ENCODE measurements at regions not wholly inside any gene's neighbourhood (a gene's known extent, or its start where the extent isn't known, plus 50 kb on each side); places are given as distances from the start of the nearest gene placed in this dataset.
"Not testable (repeated sequence)": the region's sequence is repeated elsewhere in the genome, so short reads cannot be mapped to it uniquely, and the experiment has no call there.

GRCh38 chr5:97991236-97991635, 782.2 kb upstream of the RGMB start:
- H3K4me3 ChIP-seq (ENCODE audit: low read length), result no peak overlapping the region
- no peak for TF ChIP-seq CTCF (conservative IDR thresholded peaks at IDR 0.05; ENCODE audit: low read depth, low read length)
- DNase-seq (ENCODE audit: low read depth), result no peak

- H3K4me3 ChIP-seq (ENCODE audit: low read length), result no peak overlapping the region
- no peak for TF ChIP-seq CTCF (conservative IDR thresholded peaks at IDR 0.05; ENCODE audit: low read depth, low read length)
- DNase-seq (ENCODE audit: low read depth), result peak; percentile 62
These were observed 774.5 kb upstream of the RGMB start for GRCh38 chr5:97998941-97999340.

DNA sequence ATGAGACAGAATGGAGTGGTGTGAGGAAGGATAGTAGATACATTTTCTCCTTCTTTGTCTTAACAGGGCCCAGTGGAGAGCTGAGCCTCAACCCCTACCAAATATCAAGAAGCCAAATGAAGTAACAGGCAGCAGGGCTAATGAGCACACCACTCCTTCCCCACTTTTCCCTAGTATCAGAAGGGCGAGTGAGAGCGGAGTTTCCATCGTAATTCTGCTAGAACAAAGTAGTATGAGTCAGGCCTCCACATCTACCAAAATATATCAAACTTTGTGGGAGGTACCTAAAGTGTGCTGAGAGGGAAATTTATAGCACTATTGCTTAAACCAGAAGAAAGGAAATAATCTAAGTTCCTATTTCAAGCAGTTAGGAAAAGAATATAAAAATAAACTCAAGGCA, 769.0 kb upstream of the RGMB start:
- no peak for TF ChIP-seq CTCF (conservative IDR thresholded peaks at IDR 0.05; ENCODE audit: low read depth, low read length)
- no peak for DNase-seq (ENCODE audit: low read depth)
- no peak overlapping the region for H3K4me3 ChIP-seq (ENCODE audit: low read length)

GRCh38 chr5:98016771-98017170, 756.7 kb upstream of the RGMB start:
- no peak for DNase-seq (ENCODE audit: low read depth)
- no peak overlapping the region for H3K4me3 ChIP-seq (ENCODE audit: low read length)
- no peak for TF ChIP-seq CTCF (conservative IDR thresholded peaks at IDR 0.05; ENCODE audit: low read depth, low read length)

DNA sequence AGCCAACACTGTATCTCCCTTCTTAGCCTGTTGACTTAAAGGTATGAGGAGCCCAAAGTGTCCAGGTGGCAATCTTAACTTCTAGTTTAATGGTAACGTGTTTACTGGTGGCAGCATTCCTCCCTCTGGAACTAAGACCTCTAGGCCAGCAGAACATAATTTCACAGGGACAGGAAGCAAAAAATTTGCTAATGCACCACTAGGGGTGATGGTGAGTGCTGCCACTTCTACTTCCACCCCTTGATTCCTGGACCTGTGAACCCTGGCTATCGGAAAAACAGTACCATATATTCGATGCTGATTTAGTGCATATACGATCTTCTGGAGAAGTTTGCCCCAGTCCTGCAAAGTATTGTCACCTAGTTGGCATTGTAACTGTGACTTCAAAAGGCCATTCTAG, 743.2 kb upstream of the RGMB start:
- peak; percentile 28 for TF ChIP-seq CTCF (conservative IDR thresholded peaks at IDR 0.05; ENCODE audit: low read depth, low read length)
- DNase-seq (ENCODE audit: low read depth); H3K4me3 ChIP-seq (ENCODE audit: low read length): not testable (repeated sequence)

GRCh38 chr5:98031036-98031435, 742.4 kb upstream of the RGMB start:
- H3K4me3 ChIP-seq (ENCODE audit: low read length); DNase-seq (ENCODE audit: low read depth): not testable (repeated sequence)

DNA sequence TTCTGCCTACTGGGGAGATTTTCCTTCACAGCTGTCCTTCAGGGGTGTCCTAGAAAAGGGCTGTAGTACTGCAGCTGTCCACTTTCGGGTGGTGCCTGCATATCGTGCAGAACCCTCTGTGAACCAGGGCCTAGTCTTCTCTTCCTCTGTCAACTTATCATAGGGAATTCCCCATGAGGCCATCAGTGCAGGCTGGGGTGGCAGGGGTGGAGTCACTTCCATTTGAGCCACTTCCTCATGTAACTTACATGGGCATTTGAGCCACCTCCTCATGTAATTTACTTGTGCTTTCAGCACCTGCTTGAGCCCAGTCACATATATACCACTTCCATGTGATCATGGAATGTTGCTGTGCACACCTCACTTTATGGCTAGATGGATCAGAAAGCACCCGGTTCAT, 742.0 kb upstream of the RGMB start:
- no peak overlapping the region for H3K4me3 ChIP-seq (ENCODE audit: low read length)
- DNase-seq (ENCODE audit: low read depth), result no peak
- TF ChIP-seq CTCF (conservative IDR thresholded peaks at IDR 0.05; ENCODE audit: low read depth, low read length), result no peak

DNA sequence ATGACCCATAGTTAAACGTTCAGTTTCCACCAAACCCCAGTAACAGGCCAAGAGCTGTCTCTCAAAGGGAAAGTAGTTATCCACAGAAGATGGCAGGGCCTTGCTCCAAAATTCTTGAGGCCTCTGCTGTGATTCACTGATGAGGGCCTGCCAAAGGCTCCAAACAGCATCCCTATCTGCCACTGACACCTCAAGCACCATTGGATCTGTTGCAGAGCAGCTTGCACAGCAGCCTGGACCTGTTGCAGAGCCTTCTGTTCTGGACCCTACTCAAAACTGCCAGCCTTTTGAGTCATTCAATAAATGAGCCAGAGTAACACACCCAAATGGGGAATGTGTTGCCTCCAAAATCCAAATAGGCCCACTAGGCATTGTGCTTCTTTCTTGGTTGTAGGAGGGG, 741.5 kb upstream of the RGMB start:
- no peak overlapping the region for H3K4me3 ChIP-seq (ENCODE audit: low read length)
- no peak for TF ChIP-seq CTCF (conservative IDR thresholded peaks at IDR 0.05; ENCODE audit: low read depth, low read length)
- DNase-seq (ENCODE audit: low read depth), result no peak

All from retinal pigment epithelial cell (primary cell).